ENCODE measurements at regions not wholly inside any gene's neighbourhood (a gene's known extent, or its start where the extent isn't known, plus 50 kb on each side); places are given as distances from the start of the nearest gene placed in this dataset.

DNA sequence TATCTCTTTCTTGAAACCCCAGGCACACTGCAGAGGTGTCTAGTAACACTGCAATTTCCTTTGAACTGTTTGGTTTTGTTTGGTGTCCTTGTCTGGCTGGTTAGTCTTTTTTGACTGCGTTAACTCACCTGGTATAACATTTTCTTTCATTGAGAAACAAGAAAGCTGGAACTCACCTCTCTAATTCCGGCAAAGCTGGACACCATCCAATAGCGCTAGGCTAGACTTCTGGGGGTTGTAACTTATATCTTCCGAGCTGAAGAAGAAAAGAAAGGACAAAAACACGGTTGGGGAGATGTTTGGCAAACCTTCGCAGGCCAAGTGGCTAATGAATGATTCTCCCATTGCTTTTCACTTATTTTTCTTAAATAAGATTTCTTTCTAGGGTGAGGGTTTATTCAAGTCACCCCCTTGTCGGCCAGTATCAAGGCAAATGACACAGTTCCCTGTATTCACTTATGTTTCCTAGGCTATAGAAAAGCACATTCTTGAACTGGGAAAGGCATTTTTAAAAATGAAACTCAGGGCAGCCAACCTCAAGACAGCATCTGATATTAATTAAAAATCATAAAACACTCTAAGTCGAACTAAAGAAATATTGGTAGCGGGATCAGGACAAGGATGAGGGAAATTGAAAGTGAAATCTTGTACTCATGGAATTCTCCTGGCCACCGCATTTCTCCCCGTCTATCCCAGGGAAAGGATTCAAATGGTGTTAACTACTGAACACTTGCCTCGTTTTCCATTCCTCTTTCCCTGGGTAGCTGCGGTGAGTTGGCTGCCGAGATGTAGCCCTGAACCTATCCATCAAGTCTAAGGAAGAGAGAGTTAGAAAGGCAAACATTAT, 95.9 kb upstream of the ZFHX3 start (continued):
- TF ChIP-seq MAFK (IDR thresholded peaks at IDR 0.05; ENCODE audit: low read depth, low read length) = no peak

DNA sequence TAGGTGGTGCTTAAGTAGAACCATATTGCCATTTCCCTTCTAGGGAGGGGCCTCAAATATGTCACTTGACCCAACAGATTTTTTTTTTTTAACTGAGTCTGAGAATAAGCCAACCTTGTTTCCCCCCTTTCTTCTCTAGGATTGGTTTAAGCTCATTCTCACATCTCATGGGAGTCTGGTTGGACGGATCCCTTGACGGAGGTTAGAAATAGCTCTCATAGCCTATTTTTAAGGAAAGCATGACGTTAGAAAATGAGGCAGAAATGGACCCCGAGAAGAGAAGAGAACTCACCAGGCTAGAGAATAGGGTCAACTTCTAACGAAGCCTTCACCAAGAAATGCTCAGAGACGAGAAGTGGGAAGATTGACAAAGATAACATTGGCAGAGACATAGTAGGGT, 95.1 kb upstream of the ZFHX3 start:
- no peak overlapping the region for H3K9ac ChIP-seq (ENCODE audit: low read depth, low read length)
- no peak overlapping the region for H2AK5ac ChIP-seq (ENCODE audit: low read depth, low read length)
- H3K14ac ChIP-seq (replicated peaks; ENCODE audit: low read depth, low read length) = no peak overlapping the region
- dilution Hi-C loops (cut with HindIII; ENCODE audit: low sequenced_read_pairs, unreplicated experiment) (no loop called here), intact Hi-C loops (cut with micrococcal nuclease) (no loop called here), in situ Hi-C loops (cut with MboI; ENCODE audit: low sequenced_read_pairs) (no loop called here)
- H2BK15ac ChIP-seq (ENCODE audit: low read depth, low read length) = no peak overlapping the region
- no peaks in the 10 kb centered on the region for H3K4me1 ChIP-seq (ENCODE audit: control insufficient read depth, insufficient read depth, low read length)
- BruUV-seq (replicated peaks) = no TSS peak
- H3K27ac ChIP-seq (ENCODE audit: insufficient read depth, low read length) = no peak overlapping the region
- DNase-seq (no peak), ATAC-seq (ENCODE audit: low read depth) (no peak)
- peaks cover 10% of the 10 kb centered on the region for H3K27me3 ChIP-seq (ENCODE audit: control insufficient read depth, insufficient read depth, low read length)
- H3K9me1 ChIP-seq (ENCODE audit: insufficient read depth, low read length) = no peaks in the 10 kb centered on the region
- H3K36me3 ChIP-seq (ENCODE audit: control insufficient read depth, insufficient read depth, low read length) = no peaks in the 10 kb centered on the region
- H4K91ac ChIP-seq (ENCODE audit: insufficient read depth, low read depth, low read length) = no peak overlapping the region
- no peak overlapping the region for H3K56ac ChIP-seq (ENCODE audit: extremely low read depth, insufficient read depth, low read length)
- no peak overlapping the region for H4K5ac ChIP-seq (ENCODE audit: low read depth, low read length)
- H3K4me3 ChIP-seq (ENCODE audit: insufficient read depth, low read depth, low read length) = no peak overlapping the region
- no peaks in the 10 kb centered on the region for H3K79me1 ChIP-seq (ENCODE audit: low read depth in 1 of 2, low read length in 2 of 2)
- no peaks in the 10 kb centered on the region for H3K9me3 ChIP-seq (ENCODE audit: control insufficient read depth, insufficient read depth, low read length)
- no peaks in the 10 kb centered on the region for H4K20me1 ChIP-seq (ENCODE audit: insufficient read depth, low read length)
- H3K4ac ChIP-seq (ENCODE audit: low read depth, low read length) = no peak overlapping the region
- no peak overlapping the region for H2BK120ac ChIP-seq (ENCODE audit: low read depth, low read length)
- H3K18ac ChIP-seq (ENCODE audit: low read depth, low read length) = no peak overlapping the region
- POLR2A ChIA-PET (ENCODE audit: unreplicated experiment) = interaction anchor here (0.8 kb wide), 1 partner anchor 9 kb away, joined by 8 read pairs; no protein-coding TSS in a partner anchor
- no peak overlapping the region for H2BK5ac ChIP-seq (ENCODE audit: low read depth, low read length, poor library complexity, severe bottlenecking)
- H4K8ac ChIP-seq (ENCODE audit: low read depth in 2 of 2, low read length in 2 of 2) = no peak overlapping the region
- no peak overlapping the region for H3K4me2 ChIP-seq (ENCODE audit: low read depth, low read length)
- H2BK20ac ChIP-seq (ENCODE audit: low read depth, low read length) = no peak overlapping the region
- H2AFZ ChIP-seq (replicated peaks; ENCODE audit: low read length, poor library complexity) = no peak overlapping the region
- CTCF ChIA-PET = no interaction called here
- no peak overlapping the region for H2AK9ac ChIP-seq (replicated peaks; ENCODE audit: low read depth, low read length, poor library complexity)
- no peak overlapping the region for H3K23ac ChIP-seq (ENCODE audit: low read depth, low read length)
- TF ChIP-seq MAZ (IDR thresholded peaks at IDR 0.05; ENCODE audit: borderline replicate concordance, low read depth, low read length) (no peak), SMC3 (IDR thresholded peaks at IDR 0.05; ENCODE audit: low read depth, low read length) (no peak), RCOR1 (IDR thresholded peaks at IDR 0.05; ENCODE audit: insufficient replicate concordance, low read length) (no peak), FOS (IDR thresholded peaks at IDR 0.05; ENCODE audit: low read depth, low read length) (no peak), CHD1 (IDR thresholded peaks at IDR 0.05; ENCODE audit: low read depth, low read length) (no peak), MAFK (IDR thresholded peaks at IDR 0.05; ENCODE audit: low read depth, low read length) (no peak), CEBPB (IDR thresholded peaks at IDR 0.05; ENCODE audit: low read depth, low read length) (no peak), RFX5 (IDR thresholded peaks at IDR 0.05; ENCODE audit: low read depth, low read length) (no peak)
- WGBS, 2 experiments (ENCODE audit: extremely low coverage in 2 of 2, insufficient read length in 1 of 2) = 80% methylated on average over 1 of the region's 6 CpGs; no CpG with 5 or more reads in 1 of the 2 experiments
